GM23338 (cell line): ENCODE measurements at regions not wholly inside any gene's neighbourhood (a gene's known extent, or its start where the extent isn't known, plus 50 kb on each side); places are given as distances from the start of the nearest gene placed in this dataset.

Source experiments
- ATAC-seq: fragments of 200-7000 bp; cut with Tn5 transposase; 3 replicates; pipeline ENCODE4 v1.9.1; 2020
- DNase-seq: peaks from one replicate; pipeline ENCODE4 v3.0.0-alpha.2; 2015; ENCODE audit warnings: low spot score
- H2AFZ ChIP-seq: fragments of 200-600 bp; sonication (generic); 2 replicates; pipeline ENCODE4 v1.8.0; 2016; ENCODE audit warnings: antibody characterized with exemption, mild to moderate bottlenecking, moderate library complexity
- H3F3A ChIP-seq: fragments of 200-600 bp; sonication (generic); replicated peaks from 2 replicates; pipeline ENCODE4 v1.8.0; 2017; ENCODE audit warnings: antibody characterized with exemption, mixed run types, low read depth
- H3K27ac ChIP-seq: fragments of 200-600 bp; sonication (generic); 2 replicates; pipeline ENCODE4 v1.6.1; 2016; ENCODE audit warnings: low read depth
- H3K27me3 ChIP-seq: fragments of 200-600 bp; sonication (generic); 2 replicates; pipeline ENCODE4 v1.8.0; 2016; ENCODE audit warnings: mild to moderate bottlenecking, mixed run types, moderate library complexity; ENCODE audit not compliant: insufficient read depth
- H3K36me3 ChIP-seq: fragments of 200-600 bp; sonication (generic); 2 replicates; pipeline ENCODE4 v1.8.0; 2016; ENCODE audit warnings: mild to moderate bottlenecking; ENCODE audit not compliant: insufficient read depth
- H3K4me1 ChIP-seq: fragments of 200-600 bp; sonication (generic); 2 replicates; pipeline ENCODE4 v1.8.0; 2016; ENCODE audit warnings: mild to moderate bottlenecking, moderate library complexity; ENCODE audit not compliant: insufficient read depth
- H3K4me2 ChIP-seq: fragments of 200-600 bp; sonication (generic); 2 replicates; pipeline ENCODE4 v1.7.1; 2017; ENCODE audit warnings: mixed run types
- H3K4me3 ChIP-seq: fragments of 200-600 bp; sonication (generic); 2 replicates; pipeline ENCODE4 v1.6.1; 2016; ENCODE audit warnings: mixed run types
- H3K79me2 ChIP-seq: fragments of 200-600 bp; sonication (generic); replicated peaks from 2 replicates; pipeline ENCODE4 v1.8.0; 2017; ENCODE audit warnings: mild to moderate bottlenecking; ENCODE audit not compliant: insufficient read depth
- H3K9me2 ChIP-seq: fragments of 200-600 bp; sonication (generic); 2 replicates; pipeline ENCODE4 v1.8.0; 2017; ENCODE audit not compliant: insufficient read depth
- H4K20me1 ChIP-seq: fragments of 200-600 bp; sonication (generic); replicated peaks from 2 replicates; pipeline ENCODE4 v1.8.0; 2017; ENCODE audit warnings: mild to moderate bottlenecking; ENCODE audit not compliant: insufficient read depth
- H3K27ac Mint-ChIP-seq: 2 replicates; pipeline ENCODE4 v1.8.0; 2020; ENCODE audit warnings: inconsistent platforms, mild to moderate bottlenecking, moderate library complexity, mixed read lengths
- H3K27me3 Mint-ChIP-seq: 3 replicates; pipeline ENCODE4 v1.8.0; 2022; ENCODE audit warnings: low read depth, mild to moderate bottlenecking, moderate library complexity, mixed read lengths, inconsistent platforms; ENCODE audit not compliant: insufficient read depth, poor library complexity
- H3K36me3 Mint-ChIP-seq: 3 replicates; pipeline ENCODE4 v1.8.0; 2021; ENCODE audit warnings: low read depth, mild to moderate bottlenecking, inconsistent platforms, moderate library complexity, mixed read lengths
- H3K4me1 Mint-ChIP-seq: 3 replicates; pipeline ENCODE4 v1.8.0; 2020; ENCODE audit warnings: mild to moderate bottlenecking, inconsistent platforms, mixed read lengths
- H3K4me3 Mint-ChIP-seq: 3 replicates; pipeline ENCODE4 v1.8.0; 2021; ENCODE audit warnings: moderate library complexity, mild to moderate bottlenecking, inconsistent platforms, mixed read lengths
- H3K9me3 Mint-ChIP-seq: 3 replicates; pipeline ENCODE4 v1.8.0; 2020; ENCODE audit warnings: moderate library complexity, mild to moderate bottlenecking, inconsistent platforms, mixed read lengths
- EZH2 ChIP-seq: fragments of 200-600 bp; sonication (generic); IDR thresholded peaks from one replicate; pipeline ENCODE4 v1.8.0; 2017; ENCODE audit warnings: antibody characterized with exemption, mild to moderate bottlenecking, low read depth; ENCODE audit not compliant: unreplicated experiment
- EZH2phosphoT487 ChIP-seq: fragments of 200-600 bp; sonication (generic); IDR thresholded peaks from one replicate; pipeline ENCODE4 v1.8.1; 2018; ENCODE audit warnings: antibody characterized with exemption; ENCODE audit not compliant: unreplicated experiment
- ZNF462 ChIP-seq: fragments of 250-450 bp; sonication (Bioruptor Pico); IDR thresholded peaks from 2 replicates; pipeline ENCODE4 v1.5.0; 2020; ENCODE audit warnings: mild to moderate bottlenecking, moderate library complexity

- Histone ChIP-seq H3F3A (peaks cover 2% of the 10 kb centered on the region; the same call in 1 of the 2 replicates), H3K9me2 (no peaks in the 10 kb centered on the region), H3K27ac (no peak overlapping the region), H3K79me2 (no peaks in the 10 kb centered on the region), H2AFZ (no peak overlapping the region), H3K36me3 (no peaks in the 10 kb centered on the region), H3K27me3 (peaks cover 38% of the 10 kb centered on the region), H3K4me3 (no peak overlapping the region), H4K20me1 (no peaks in the 10 kb centered on the region), H3K4me1 (peaks cover 44% of the 10 kb centered on the region), H3K4me2 (0 out of 2 replicates have a peak overlapping the region, but pooled peaks have one; percentile 73)
- no peaks in the 10 kb centered on the region for H3K9me3 Mint-ChIP-seq
- no peak for TF ChIP-seq ZNF462 (CRISPR knock-in tag)
- TF ChIP-seq EZH2phosphoT487: no peak
- no peak overlapping the region; the same call in 2 of the 3 replicates for H3K4me3 Mint-ChIP-seq
- peaks cover 34% of the 10 kb centered on the region for H3K27me3 Mint-ChIP-seq
- DNase-seq (no peak), ATAC-seq (no peak)
- no peaks in the 10 kb centered on the region for H3K36me3 Mint-ChIP-seq
- H3K27ac Mint-ChIP-seq: no peak overlapping the region
- H3K4me1 Mint-ChIP-seq: peaks cover 43% of the 10 kb centered on the region
Measured at GRCh38 chr9:129555512-129556215, 65.2 kb downstream of the C9orf50 start.

GRCh38 chr9:129554649-129555048 is 66.3 kb downstream of the C9orf50 start:
- Histone ChIP-seq H3K4me1 (peaks cover 38% of the 10 kb centered on the region), H4K20me1 (no peaks in the 10 kb centered on the region), H3K36me3 (no peaks in the 10 kb centered on the region), H3F3A (peaks cover 2% of the 10 kb centered on the region; the same call in 1 of the 2 replicates), H3K79me2 (no peaks in the 10 kb centered on the region), H3K4me3 (no peak overlapping the region), H3K4me2 (no peak overlapping the region), H3K27ac (no peak overlapping the region), H3K9me2 (no peaks in the 10 kb centered on the region), H3K27me3 (peaks cover 48% of the 10 kb centered on the region), H2AFZ (no peak overlapping the region)
- H3K4me1 Mint-ChIP-seq: peaks cover 40% of the 10 kb centered on the region
- DNase-seq (peak; percentile 44), ATAC-seq (no peak)
- no peaks in the 10 kb centered on the region for H3K9me3 Mint-ChIP-seq
- H3K27ac Mint-ChIP-seq: no peak overlapping the region
- no peak overlapping the region for H3K4me3 Mint-ChIP-seq
- TF ChIP-seq EZH2: no peak
- peaks cover 34% of the 10 kb centered on the region for H3K27me3 Mint-ChIP-seq
- H3K36me3 Mint-ChIP-seq: no peaks in the 10 kb centered on the region
